ENCODE measurements at regions not wholly inside any gene's neighbourhood (a gene's known extent, or its start where the extent isn't known, plus 50 kb on each side); places are given as distances from the start of the nearest gene placed in this dataset.
"Not testable (repeated sequence)": the region's sequence is repeated elsewhere in the genome, so short reads cannot be mapped to it uniquely, and the experiment has no call there.

- intact Hi-C loops (cut with DNase I) = no loop called here
- no peak for DNase-seq
- no peak overlapping the region for H3K4me3 ChIP-seq
- WGBS, 3 donors = 28 to 32% (median 30%) methylated on average over 6 of the region's 6 CpGs
- H3K27me3 ChIP-seq = no peaks in the 10 kb centered on the region
- H3K27ac ChIP-seq = no peak overlapping the region
- TF ChIP-seq POLR2A (IDR thresholded peaks at IDR 0.05) = no peak
- TF ChIP-seq, protein P1, sequence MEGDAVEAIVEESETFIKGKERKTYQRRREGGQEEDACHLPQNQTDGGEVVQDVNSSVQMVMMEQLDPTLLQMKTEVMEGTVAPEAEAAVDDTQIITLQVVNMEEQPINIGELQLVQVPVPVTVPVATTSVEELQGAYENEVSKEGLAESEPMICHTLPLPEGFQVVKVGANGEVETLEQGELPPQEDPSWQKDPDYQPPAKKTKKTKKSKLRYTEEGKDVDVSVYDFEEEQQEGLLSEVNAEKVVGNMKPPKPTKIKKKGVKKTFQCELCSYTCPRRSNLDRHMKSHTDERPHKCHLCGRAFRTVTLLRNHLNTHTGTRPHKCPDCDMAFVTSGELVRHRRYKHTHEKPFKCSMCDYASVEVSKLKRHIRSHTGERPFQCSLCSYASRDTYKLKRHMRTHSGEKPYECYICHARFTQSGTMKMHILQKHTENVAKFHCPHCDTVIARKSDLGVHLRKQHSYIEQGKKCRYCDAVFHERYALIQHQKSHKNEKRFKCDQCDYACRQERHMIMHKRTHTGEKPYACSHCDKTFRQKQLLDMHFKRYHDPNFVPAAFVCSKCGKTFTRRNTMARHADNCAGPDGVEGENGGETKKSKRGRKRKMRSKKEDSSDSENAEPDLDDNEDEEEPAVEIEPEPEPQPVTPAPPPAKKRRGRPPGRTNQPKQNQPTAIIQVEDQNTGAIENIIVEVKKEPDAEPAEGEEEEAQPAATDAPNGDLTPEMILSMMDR (IDR thresholded peaks at IDR 0.05) = no peak
- TF ChIP-seq EP300 (IDR thresholded peaks at IDR 0.05) = no peak
- H3K4me1 ChIP-seq (ENCODE audit: insufficient read depth) = no peaks in the 10 kb centered on the region
- no peaks in the 10 kb centered on the region for H3K36me3 ChIP-seq
- H3K9me3 ChIP-seq = no peaks in the 10 kb centered on the region
These were observed 616.9 kb upstream of the SOX9 start for GRCh38 chr17:71503710-71504465.

- intact Hi-C loops (cut with DNase I) = no loop called here
- WGBS, 3 donors = 74 to 78% (median 77%) methylated on average over 2 of the region's 2 CpGs
- H3K27me3 ChIP-seq = no peaks in the 10 kb centered on the region
- no peak overlapping the region for H3K4me3 ChIP-seq
- no peak overlapping the region for H3K27ac ChIP-seq
- no peaks in the 10 kb centered on the region for H3K4me1 ChIP-seq (ENCODE audit: insufficient read depth)
- H3K36me3 ChIP-seq = no peaks in the 10 kb centered on the region
- no peak for DNase-seq
- no peak for TF ChIP-seq POLR2A (IDR thresholded peaks at IDR 0.05)
- TF ChIP-seq, protein P1 (IDR thresholded peaks at IDR 0.05) = no peak
- TF ChIP-seq EP300 (IDR thresholded peaks at IDR 0.05) = no peak
- H3K9me3 ChIP-seq = no peaks in the 10 kb centered on the region
These were observed 615.6 kb upstream of the SOX9 start for GRCh38 chr17:71505200-71505599.

- no peaks in the 10 kb centered on the region for H3K27me3 ChIP-seq
- no peak for DNase-seq
- no peaks in the 10 kb centered on the region for H3K9me3 ChIP-seq
- no peaks in the 10 kb centered on the region for H3K4me1 ChIP-seq (ENCODE audit: insufficient read depth)
- TF ChIP-seq EP300 (IDR thresholded peaks at IDR 0.05) = no peak
- TF ChIP-seq, protein P1 (IDR thresholded peaks at IDR 0.05) = no peak
- H3K4me3 ChIP-seq = no peak overlapping the region
- WGBS, 3 donors = 74 to 80% (median 75%) methylated on average over 6 of the region's 6 CpGs
- intact Hi-C loops (cut with DNase I) = no loop called here
- no peak overlapping the region for H3K27ac ChIP-seq
- H3K36me3 ChIP-seq = no peaks in the 10 kb centered on the region
These were observed 614.8 kb upstream of the SOX9 start for GRCh38 chr17:71505981-71506380.

- H3K27me3 ChIP-seq = no peaks in the 10 kb centered on the region
- intact Hi-C loops (cut with DNase I) = no loop called here
- no peaks in the 10 kb centered on the region for H3K4me1 ChIP-seq (ENCODE audit: insufficient read depth)
- no peak overlapping the region for H3K4me3 ChIP-seq
- no peak overlapping the region for H3K27ac ChIP-seq
- no peaks in the 10 kb centered on the region for H3K9me3 ChIP-seq
- WGBS, 3 donors = 39 to 55% (median 42%) methylated on average over 3 of the region's 3 CpGs
- TF ChIP-seq EP300 (IDR thresholded peaks at IDR 0.05) (no peak), POLR2A (IDR thresholded peaks at IDR 0.05) (no peak)
- TF ChIP-seq, protein P1 (IDR thresholded peaks at IDR 0.05) = no peak
- no peak for DNase-seq
- H3K36me3 ChIP-seq = no peaks in the 10 kb centered on the region
These were observed 609.4 kb upstream of the SOX9 start for GRCh38 chr17:71511266-71511995.

- H3K27me3 ChIP-seq; DNase-seq; H3K27ac ChIP-seq; intact Hi-C loops (cut with DNase I); H3K4me1 ChIP-seq (ENCODE audit: insufficient read depth); H3K9me3 ChIP-seq; H3K4me3 ChIP-seq; H3K36me3 ChIP-seq: not testable (repeated sequence)
- 93 to 95% (median 94%) methylated on average over 2 of the region's 2 CpGs for WGBS, 3 donors
These were observed 607.1 kb upstream of the SOX9 start for GRCh38 chr17:71513725-71514124.

Measured in ovary (tissue), 7 donors.